HG03342 (cell line): ENCODE measurements at regions not wholly inside any gene's neighbourhood (a gene's known extent, or its start where the extent isn't known, plus 50 kb on each side); places are given as distances from the start of the nearest gene placed in this dataset.
"Not testable (repeated sequence)": the region's sequence is repeated elsewhere in the genome, so short reads cannot be mapped to it uniquely, and the experiment has no call there.

Experiments used
- ATAC-seq: cut with Tn5 transposase; IDR thresholded peaks from one replicate; pipeline ENCODE4 v1.9.1; 2021; ENCODE audit warnings: mild to moderate bottlenecking, moderate library complexity; ENCODE audit not compliant: unreplicated experiment

GRCh38 chr13:31605076-31605860 is 134.1 kb upstream of the RXFP2 start:
- no peak for ATAC-seq

GRCh38 chr13:31607531-31607930 is 131.8 kb upstream of the RXFP2 start:
- not testable (repeated sequence) for ATAC-seq

GRCh38 chr13:31608780-31609179 is 130.5 kb upstream of the RXFP2 start:
- not testable (repeated sequence) for ATAC-seq

- ATAC-seq, result no peak
Measured at GRCh38 chr13:31610270-31610998, 128.9 kb upstream of the RXFP2 start.

- ATAC-seq, result no peak
Measured at GRCh38 chr13:31611214-31611613, 128.1 kb upstream of the RXFP2 start.

- no peak for ATAC-seq
Measured at GRCh38 chr13:31614073-31614472, 125.3 kb upstream of the RXFP2 start.

GRCh38 chr13:31614704-31615103 is 124.6 kb upstream of the RXFP2 start:
- no peak for ATAC-seq

GRCh38 chr13:31625115-31625514 is 114.2 kb upstream of the RXFP2 start:
- ATAC-seq, result no peak

- no peak for ATAC-seq
Measured at GRCh38 chr13:31627097-31627845, 112.1 kb upstream of the RXFP2 start.

- ATAC-seq, result no peak
Measured at GRCh38 chr13:31629085-31629780, 110.1 kb upstream of the RXFP2 start.

GRCh38 chr13:31631071-31631470 is 108.3 kb upstream of the RXFP2 start:
- ATAC-seq, result no peak

- ATAC-seq, result no peak
Measured at GRCh38 chr13:31631746-31632145, 107.6 kb upstream of the RXFP2 start.

- no peak for ATAC-seq
Measured at GRCh38 chr13:31638577-31638976, 100.7 kb upstream of the RXFP2 start.

GRCh38 chr13:31639443-31640163 is 99.7 kb upstream of the RXFP2 start:
- no peak for ATAC-seq

GRCh38 chr13:31649766-31650165 is 89.6 kb upstream of the RXFP2 start:
- no peak for ATAC-seq

- no peak for ATAC-seq
Measured at GRCh38 chr13:31653730-31654129, 85.6 kb upstream of the RXFP2 start.

- ATAC-seq, result no peak
Measured at GRCh38 chr13:31663880-31664585, 75.3 kb upstream of the RXFP2 start.

GRCh38 chr13:31670831-31671617 is 68.3 kb upstream of the RXFP2 start:
- no peak for ATAC-seq

GRCh38 chr13:31674051-31674450 is 65.3 kb upstream of the RXFP2 start:
- ATAC-seq, result no peak
